ENCODE measurements at regions not wholly inside any gene's neighbourhood (a gene's known extent, or its start where the extent isn't known, plus 50 kb on each side); places are given as distances from the start of the nearest gene placed in this dataset.

- Mint-ChIP-seq H3K4me3 (ENCODE audit: unreplicated experiment) (no peak overlapping the region), H3K4me1 (ENCODE audit: unreplicated experiment) (no peaks in the 10 kb centered on the region), H3K27ac (ENCODE audit: unreplicated experiment) (no peak overlapping the region), H3K36me3 (ENCODE audit: unreplicated experiment) (no peaks in the 10 kb centered on the region), H3K27me3 (ENCODE audit: unreplicated experiment) (no peaks in the 10 kb centered on the region), H3K9me3 (ENCODE audit: unreplicated experiment) (no peaks in the 10 kb centered on the region)
- TF ChIP-seq, protein P1, sequence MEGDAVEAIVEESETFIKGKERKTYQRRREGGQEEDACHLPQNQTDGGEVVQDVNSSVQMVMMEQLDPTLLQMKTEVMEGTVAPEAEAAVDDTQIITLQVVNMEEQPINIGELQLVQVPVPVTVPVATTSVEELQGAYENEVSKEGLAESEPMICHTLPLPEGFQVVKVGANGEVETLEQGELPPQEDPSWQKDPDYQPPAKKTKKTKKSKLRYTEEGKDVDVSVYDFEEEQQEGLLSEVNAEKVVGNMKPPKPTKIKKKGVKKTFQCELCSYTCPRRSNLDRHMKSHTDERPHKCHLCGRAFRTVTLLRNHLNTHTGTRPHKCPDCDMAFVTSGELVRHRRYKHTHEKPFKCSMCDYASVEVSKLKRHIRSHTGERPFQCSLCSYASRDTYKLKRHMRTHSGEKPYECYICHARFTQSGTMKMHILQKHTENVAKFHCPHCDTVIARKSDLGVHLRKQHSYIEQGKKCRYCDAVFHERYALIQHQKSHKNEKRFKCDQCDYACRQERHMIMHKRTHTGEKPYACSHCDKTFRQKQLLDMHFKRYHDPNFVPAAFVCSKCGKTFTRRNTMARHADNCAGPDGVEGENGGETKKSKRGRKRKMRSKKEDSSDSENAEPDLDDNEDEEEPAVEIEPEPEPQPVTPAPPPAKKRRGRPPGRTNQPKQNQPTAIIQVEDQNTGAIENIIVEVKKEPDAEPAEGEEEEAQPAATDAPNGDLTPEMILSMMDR (IDR thresholded peaks at IDR 0.05), result no peak
- DNase-seq (ENCODE audit: extremely low spot score, unreplicated experiment), result peak; percentile 77
These were observed 207.9 kb downstream of the ERMARD start for GRCh38 chr6:169959136-169960002.

- no peaks in the 10 kb centered on the region for H3K9me3 Mint-ChIP-seq (ENCODE audit: unreplicated experiment)
- H3K4me3 Mint-ChIP-seq (ENCODE audit: unreplicated experiment), result no peak overlapping the region
- H3K27ac Mint-ChIP-seq (ENCODE audit: unreplicated experiment), result no peak overlapping the region
- DNase-seq (ENCODE audit: extremely low spot score, unreplicated experiment), result no peak
- H3K36me3 Mint-ChIP-seq (ENCODE audit: unreplicated experiment), result no peaks in the 10 kb centered on the region
- TF ChIP-seq, protein P1 (IDR thresholded peaks at IDR 0.05), result no peak
- no peaks in the 10 kb centered on the region for H3K4me1 Mint-ChIP-seq (ENCODE audit: unreplicated experiment)
- H3K27me3 Mint-ChIP-seq (ENCODE audit: unreplicated experiment), result no peaks in the 10 kb centered on the region
These were observed 207.1 kb downstream of the ERMARD start for GRCh38 chr6:169958510-169958909.

GRCh38 chr6:169957351-169957963, 206.0 kb downstream of the ERMARD start:
- TF ChIP-seq, protein P1 (IDR thresholded peaks at IDR 0.05), result no peak
- no peak overlapping the region for H3K27ac Mint-ChIP-seq (ENCODE audit: unreplicated experiment)
- H3K36me3 Mint-ChIP-seq (ENCODE audit: unreplicated experiment), result no peaks in the 10 kb centered on the region
- H3K27me3 Mint-ChIP-seq (ENCODE audit: unreplicated experiment), result no peaks in the 10 kb centered on the region
- H3K4me3 Mint-ChIP-seq (ENCODE audit: unreplicated experiment), result no peak overlapping the region
- H3K9me3 Mint-ChIP-seq (ENCODE audit: unreplicated experiment), result peaks cover 5% of the 10 kb centered on the region
- H3K4me1 Mint-ChIP-seq (ENCODE audit: unreplicated experiment), result no peaks in the 10 kb centered on the region
- DNase-seq (ENCODE audit: extremely low spot score, unreplicated experiment), result peak; percentile 80

- Mint-ChIP-seq H3K4me1 (ENCODE audit: unreplicated experiment) (no peaks in the 10 kb centered on the region), H3K9me3 (ENCODE audit: unreplicated experiment) (peaks cover 7% of the 10 kb centered on the region), H3K4me3 (ENCODE audit: unreplicated experiment) (no peak overlapping the region), H3K27ac (ENCODE audit: unreplicated experiment) (no peak overlapping the region), H3K27me3 (ENCODE audit: unreplicated experiment) (no peaks in the 10 kb centered on the region), H3K36me3 (ENCODE audit: unreplicated experiment) (no peaks in the 10 kb centered on the region)
- peak; percentile 81 for DNase-seq (ENCODE audit: extremely low spot score, unreplicated experiment)
- TF ChIP-seq, protein P1 (IDR thresholded peaks at IDR 0.05), result no peak
These were observed 205.2 kb downstream of the ERMARD start for GRCh38 chr6:169956580-169956979.

DNA sequence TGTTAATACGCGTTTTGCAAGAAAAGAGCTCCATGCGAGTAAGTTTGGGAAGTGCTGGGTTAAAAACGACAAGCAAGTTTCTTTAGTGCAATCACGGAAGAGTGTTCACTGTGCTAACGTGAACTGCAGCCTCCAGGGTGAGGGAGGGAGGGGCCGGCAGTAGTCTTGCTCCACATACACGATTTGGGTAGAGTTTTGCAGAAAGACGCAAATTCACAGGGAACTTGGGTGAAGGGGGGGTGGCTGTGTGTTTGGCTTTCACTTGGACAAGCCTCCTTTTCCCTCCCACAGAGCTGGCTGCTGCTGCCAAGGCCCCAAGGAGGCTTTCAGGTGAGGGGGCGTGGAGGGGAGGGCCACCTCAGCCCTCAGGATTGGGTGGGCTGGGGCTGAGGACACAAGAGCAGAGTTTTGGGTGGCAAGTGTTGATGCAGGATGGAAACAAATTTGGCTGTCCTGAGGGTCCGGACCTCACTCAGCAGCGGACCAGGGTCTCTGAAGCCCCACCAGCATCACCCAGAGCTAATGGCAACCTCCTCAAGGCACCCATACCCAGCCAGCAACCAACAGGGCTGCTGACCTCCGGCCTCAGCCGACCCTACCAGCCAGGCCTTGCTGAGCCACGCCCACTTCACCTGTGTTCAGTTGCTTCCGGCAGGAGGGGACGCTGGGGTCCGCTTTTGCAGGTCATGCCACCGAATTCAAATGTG, 204.5 kb downstream of the ERMARD start:
- H3K4me3 Mint-ChIP-seq (ENCODE audit: unreplicated experiment), result no peak overlapping the region
- peak; percentile 79 for DNase-seq (ENCODE audit: extremely low spot score, unreplicated experiment)

More for the DNA sequence above, 204.5 kb downstream of the ERMARD start:
- H3K27ac Mint-ChIP-seq (ENCODE audit: unreplicated experiment), result no peak overlapping the region
- H3K27me3 Mint-ChIP-seq (ENCODE audit: unreplicated experiment), result no peaks in the 10 kb centered on the region
- peaks cover 7% of the 10 kb centered on the region for H3K9me3 Mint-ChIP-seq (ENCODE audit: unreplicated experiment)
- H3K36me3 Mint-ChIP-seq (ENCODE audit: unreplicated experiment), result no peaks in the 10 kb centered on the region
- TF ChIP-seq, protein P1 (IDR thresholded peaks at IDR 0.05), result no peak
- H3K4me1 Mint-ChIP-seq (ENCODE audit: unreplicated experiment), result no peaks in the 10 kb centered on the region

Data from osteocyte (in vitro differentiated cells).